ENCODE measurements at regions not wholly inside any gene's neighbourhood (a gene's known extent, or its start where the extent isn't known, plus 50 kb on each side); places are given as distances from the start of the nearest gene placed in this dataset.
A peak's percentile ranks its signal among the peaks of the same experiment; 100 is the strongest.

- no peak for TF ChIP-seq CTCF (IDR thresholded peaks at IDR 0.05; ENCODE audit: insufficient read depth, low read depth, low read length)
- H3K4me3 ChIP-seq (ENCODE audit: low read depth, low read length) = no peak overlapping the region
- DNase-seq (ENCODE audit: low read depth) = peak; percentile 76
Measured at GRCh38 chr6:41449399-41450245, 96.6 kb upstream of the FOXP4 start.

- TF ChIP-seq CTCF (IDR thresholded peaks at IDR 0.05; ENCODE audit: insufficient read depth, low read depth, low read length) = no peak
- DNase-seq (ENCODE audit: low read depth) = no peak
- no peak overlapping the region for H3K4me3 ChIP-seq (ENCODE audit: low read depth, low read length)
Measured at GRCh38 chr6:41450581-41450980, 95.6 kb upstream of the FOXP4 start.

GRCh38 chr6:41451039-41451438 is 95.1 kb upstream of the FOXP4 start:
- H3K4me3 ChIP-seq (ENCODE audit: low read depth, low read length) = no peak overlapping the region
- peak; percentile 12 for TF ChIP-seq CTCF (IDR thresholded peaks at IDR 0.05; ENCODE audit: insufficient read depth, low read depth, low read length)
- DNase-seq (ENCODE audit: low read depth) = no peak

GRCh38 chr6:41451515-41452163 is 94.5 kb upstream of the FOXP4 start:
- peak; percentile 53 for DNase-seq (ENCODE audit: low read depth)
- no peak for TF ChIP-seq CTCF (IDR thresholded peaks at IDR 0.05; ENCODE audit: insufficient read depth, low read depth, low read length)
- no peak overlapping the region for H3K4me3 ChIP-seq (ENCODE audit: low read depth, low read length)

- no peak overlapping the region for H3K4me3 ChIP-seq (ENCODE audit: low read depth, low read length)
- DNase-seq (ENCODE audit: low read depth) = no peak
- no peak for TF ChIP-seq CTCF (IDR thresholded peaks at IDR 0.05; ENCODE audit: insufficient read depth, low read depth, low read length)
Measured at GRCh38 chr6:41452763-41453162, 93.4 kb upstream of the FOXP4 start.

- no peak overlapping the region for H3K4me3 ChIP-seq (ENCODE audit: low read depth, low read length)
- DNase-seq (ENCODE audit: low read depth) = no peak
- TF ChIP-seq CTCF (IDR thresholded peaks at IDR 0.05; ENCODE audit: insufficient read depth, low read depth, low read length) = no peak
Measured at GRCh38 chr6:41453244-41453643, 92.9 kb upstream of the FOXP4 start.
